GM19438 (cell line): ENCODE measurements at regions not wholly inside any gene's neighbourhood (a gene's known extent, or its start where the extent isn't known, plus 50 kb on each side); places are given as distances from the start of the nearest gene placed in this dataset.
"Not testable (repeated sequence)": the region's sequence is repeated elsewhere in the genome, so short reads cannot be mapped to it uniquely, and the experiment has no call there.

Experiments
- ATAC-seq: cut with Tn5 transposase; IDR thresholded peaks from one replicate; pipeline ENCODE4 v1.9.1; 2021; ENCODE audit warnings: low read depth; ENCODE audit not compliant: unreplicated experiment

- ATAC-seq, result no peak
These were observed 99.3 kb upstream of the ETV3 start for GRCh38 chr1:157237522-157237921.

- no peak for ATAC-seq
These were observed 97.9 kb upstream of the ETV3 start for GRCh38 chr1:157236072-157236471.

GRCh38 chr1:157235307-157235706 is 97.1 kb upstream of the ETV3 start:
- ATAC-seq, result no peak

- no peak for ATAC-seq
These were observed 96.6 kb upstream of the ETV3 start for GRCh38 chr1:157234705-157235273.

- ATAC-seq, result peak; percentile 84
These were observed 94.9 kb upstream of the ETV3 start for GRCh38 chr1:157233131-157233530.

- ATAC-seq, result no peak
These were observed 93.8 kb upstream of the ETV3 start for GRCh38 chr1:157231846-157232525.

- no peak for ATAC-seq
These were observed 92.3 kb upstream of the ETV3 start for GRCh38 chr1:157230500-157230899.

- ATAC-seq, result no peak
These were observed 89.5 kb upstream of the ETV3 start for GRCh38 chr1:157227700-157228099.

GRCh38 chr1:157226739-157227138 is 88.5 kb upstream of the ETV3 start:
- no peak for ATAC-seq

- no peak for ATAC-seq
These were observed 81.4 kb upstream of the ETV3 start for GRCh38 chr1:157219600-157219999.

- no peak for ATAC-seq
These were observed 81.0 kb upstream of the ETV3 start for GRCh38 chr1:157219182-157219581.

- no peak for ATAC-seq
These were observed 80.5 kb upstream of the ETV3 start for GRCh38 chr1:157218671-157219070.

- no peak for ATAC-seq
These were observed 79.3 kb upstream of the ETV3 start for GRCh38 chr1:157217486-157217885.

- ATAC-seq, result no peak
These were observed 75.6 kb upstream of the ETV3 start for GRCh38 chr1:157213836-157214235.

- no peak for ATAC-seq
These were observed 71.3 kb upstream of the ETV3 start for GRCh38 chr1:157209514-157209913.

GRCh38 chr1:157205982-157206381 is 67.8 kb upstream of the ETV3 start:
- ATAC-seq, result not testable (repeated sequence)

GRCh38 chr1:157203166-157203565 is 65.0 kb upstream of the ETV3 start:
- no peak for ATAC-seq

GRCh38 chr1:157202331-157202730 is 64.1 kb upstream of the ETV3 start:
- ATAC-seq, result no peak

- no peak for ATAC-seq
These were observed 63.6 kb upstream of the ETV3 start for GRCh38 chr1:157201767-157202166.

- ATAC-seq, result no peak
These were observed 62.3 kb upstream of the ETV3 start for GRCh38 chr1:157200451-157200850.

- ATAC-seq, result no peak
These were observed 61.2 kb upstream of the ETV3 start for GRCh38 chr1:157199421-157199755.

GRCh38 chr1:157198619-157199420 is 60.6 kb upstream of the ETV3 start:
- no peak for ATAC-seq
